HepG2 (cell line): ENCODE measurements at regions not wholly inside any gene's neighbourhood (a gene's known extent, or its start where the extent isn't known, plus 50 kb on each side); places are given as distances from the start of the nearest gene placed in this dataset.

Source experiments
- FOXA1 ChIP-seq, 2 experiments: fragments of 450-650 bp in 1 of 2; sonication (generic) in 1 of 2; formaldehyde crosslinking in 1 of 2; IDR thresholded peaks; 2 replicates each; pipeline versions ENCODE4 v1.4.0 to v1.6.1; 2016 to 2020; ENCODE audit warnings: missing genetic modification reagents in 1 of 2
- HOXA3 ChIP-seq: sonication (generic); formaldehyde crosslinking; IDR thresholded peaks from 2 replicates; pipeline ENCODE4 v1.5.0; 2020; ENCODE audit warnings: missing genetic modification reagents
- HOXA7 ChIP-seq: sonication (generic); formaldehyde crosslinking; IDR thresholded peaks from 2 replicates; pipeline ENCODE4 v1.8.1; 2022; ENCODE audit warnings: mild to moderate bottlenecking, missing genetic modification reagents, moderate library complexity
- ISL2 ChIP-seq: sonication (generic); formaldehyde crosslinking; IDR thresholded peaks from 2 replicates; pipeline ENCODE4 v1.5.0; 2020; ENCODE audit warnings: missing genetic modification reagents
- NFE2L1 ChIP-seq: sonication (generic); formaldehyde crosslinking; IDR thresholded peaks from 2 replicates; pipeline ENCODE4 v1.4.0; 2020; ENCODE audit warnings: missing genetic modification reagents, mild to moderate bottlenecking, borderline replicate concordance
- NR2F2 ChIP-seq: IDR thresholded peaks from 2 replicates; pipeline ENCODE4 v1.6.1; 2012; ENCODE audit warnings: low read depth, inconsistent platforms, borderline replicate concordance
- SIN3A ChIP-seq: IDR thresholded peaks from 2 replicates; pipeline ENCODE4 v1.6.1; 2011; ENCODE audit warnings: low read depth, mild to moderate bottlenecking, control low read depth, low read length, borderline replicate concordance
- SP1 ChIP-seq, 2 experiments: fragments of 450-650 bp in 1 of 2; sonication (generic) in 1 of 2; formaldehyde crosslinking in 1 of 2; IDR thresholded peaks; 2 replicates each; pipeline versions ENCODE4 v1.4.0 to v1.6.1; 2016 to 2020; ENCODE audit warnings: missing genetic modification reagents in 1 of 2
- THRA ChIP-seq: sonication (generic); formaldehyde crosslinking; IDR thresholded peaks from 2 replicates; pipeline ENCODE4 v1.4.0; 2020; ENCODE audit warnings: missing genetic modification reagents, borderline replicate concordance
- ZFP62 ChIP-seq: sonication (generic); formaldehyde crosslinking; IDR thresholded peaks from 2 replicates; pipeline ENCODE4 v1.4.0; 2020; ENCODE audit warnings: missing genetic modification reagents
- ZNF326 ChIP-seq: sonication (generic); formaldehyde crosslinking; IDR thresholded peaks from 2 replicates; pipeline ENCODE4 v1.4.0; 2020; ENCODE audit warnings: missing genetic modification reagents, borderline replicate concordance
- ZNF331 ChIP-seq: sonication (generic); formaldehyde crosslinking; IDR thresholded peaks from 2 replicates; pipeline ENCODE4 v1.4.0; 2020; ENCODE audit warnings: missing genetic modification reagents
- TF ChIP-seq, protein P1 (sequence below): sonication (generic); formaldehyde crosslinking; IDR thresholded peaks from 2 replicates; pipeline ENCODE4 v1.4.0; 2020; ENCODE audit warnings: missing genetic modification reagents, borderline replicate concordance
- TF ChIP-seq, protein P2 (sequence below): sonication (generic); formaldehyde crosslinking; IDR thresholded peaks from 2 replicates; pipeline ENCODE4 v1.4.0; 2020; ENCODE audit warnings: mild to moderate bottlenecking, missing genetic modification reagents, borderline replicate concordance
- TF ChIP-seq, protein P3 (sequence below): sonication (generic); formaldehyde crosslinking; IDR thresholded peaks from 2 replicates; pipeline ENCODE4 v1.4.0; 2020; ENCODE audit warnings: missing genetic modification reagents

DNA sequence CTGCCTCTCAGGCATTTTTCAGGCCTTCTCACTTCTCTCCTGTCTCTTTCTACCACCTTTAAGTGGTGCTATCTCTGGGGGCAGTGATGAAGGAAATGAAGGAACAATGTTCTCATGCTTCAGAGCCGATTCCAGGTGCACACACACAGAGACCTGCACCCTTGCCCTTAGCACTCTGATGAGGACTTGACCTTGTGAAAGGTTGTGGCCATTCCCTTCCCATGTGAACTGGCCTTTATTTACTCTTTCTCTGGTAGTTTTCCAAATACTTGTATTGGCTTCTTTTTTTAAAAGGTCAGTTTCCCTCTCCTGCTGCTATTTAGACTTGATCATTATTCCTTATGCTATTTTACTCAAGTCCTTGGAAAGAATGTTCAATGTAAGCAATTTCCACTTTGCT is 188.6 kb downstream of the MDFIC start (continued):
- TF ChIP-seq, protein P1, sequence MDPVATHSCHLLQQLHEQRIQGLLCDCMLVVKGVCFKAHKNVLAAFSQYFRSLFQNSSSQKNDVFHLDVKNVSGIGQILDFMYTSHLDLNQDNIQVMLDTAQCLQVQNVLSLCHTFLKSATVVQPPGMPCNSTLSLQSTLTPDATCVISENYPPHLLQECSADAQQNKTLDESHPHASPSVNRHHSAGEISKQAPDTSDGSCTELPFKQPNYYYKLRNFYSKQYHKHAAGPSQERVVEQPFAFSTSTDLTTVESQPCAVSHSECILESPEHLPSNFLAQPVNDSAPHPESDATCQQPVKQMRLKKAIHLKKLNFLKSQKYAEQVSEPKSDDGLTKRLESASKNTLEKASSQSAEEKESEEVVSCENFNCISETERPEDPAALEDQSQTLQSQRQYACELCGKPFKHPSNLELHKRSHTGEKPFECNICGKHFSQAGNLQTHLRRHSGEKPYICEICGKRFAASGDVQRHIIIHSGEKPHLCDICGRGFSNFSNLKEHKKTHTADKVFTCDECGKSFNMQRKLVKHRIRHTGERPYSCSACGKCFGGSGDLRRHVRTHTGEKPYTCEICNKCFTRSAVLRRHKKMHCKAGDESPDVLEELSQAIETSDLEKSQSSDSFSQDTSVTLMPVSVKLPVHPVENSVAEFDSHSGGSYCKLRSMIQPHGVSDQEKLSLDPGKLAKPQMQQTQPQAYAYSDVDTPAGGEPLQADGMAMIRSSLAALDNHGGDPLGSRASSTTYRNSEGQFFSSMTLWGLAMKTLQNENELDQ (CRISPR knock-in tag) = no peak
- TF ChIP-seq SIN3A (no peak), NR2F2 (peak; percentile 54; the same call in 1 of the 2 replicates), HOXA3 (CRISPR knock-in tag) (0 out of 2 replicates have a peak, but pooled peaks have one; percentile 21), SP1 (IDR thresholded peaks at IDR 0.05) (no peak), SP1 (CRISPR knock-in tag; IDR thresholded peaks at IDR 0.05) (no peak), ZFP62 (CRISPR knock-in tag) (no peak), ZNF326 (CRISPR knock-in tag) (no peak), FOXA1 (IDR thresholded peaks at IDR 0.05) (no peak), FOXA1 (CRISPR knock-in tag; IDR thresholded peaks at IDR 0.05) (0 out of 2 replicates have a peak, but pooled peaks have one; percentile 18), NFE2L1 (CRISPR knock-in tag) (no peak), ZNF331 (CRISPR knock-in tag) (peak; percentile 43; the same call in 1 of the 2 replicates), THRA (CRISPR knock-in tag) (peak; percentile 84), HOXA7 (no peak), ISL2 (CRISPR knock-in tag) (peak; percentile 66)
- TF ChIP-seq, protein P2, sequence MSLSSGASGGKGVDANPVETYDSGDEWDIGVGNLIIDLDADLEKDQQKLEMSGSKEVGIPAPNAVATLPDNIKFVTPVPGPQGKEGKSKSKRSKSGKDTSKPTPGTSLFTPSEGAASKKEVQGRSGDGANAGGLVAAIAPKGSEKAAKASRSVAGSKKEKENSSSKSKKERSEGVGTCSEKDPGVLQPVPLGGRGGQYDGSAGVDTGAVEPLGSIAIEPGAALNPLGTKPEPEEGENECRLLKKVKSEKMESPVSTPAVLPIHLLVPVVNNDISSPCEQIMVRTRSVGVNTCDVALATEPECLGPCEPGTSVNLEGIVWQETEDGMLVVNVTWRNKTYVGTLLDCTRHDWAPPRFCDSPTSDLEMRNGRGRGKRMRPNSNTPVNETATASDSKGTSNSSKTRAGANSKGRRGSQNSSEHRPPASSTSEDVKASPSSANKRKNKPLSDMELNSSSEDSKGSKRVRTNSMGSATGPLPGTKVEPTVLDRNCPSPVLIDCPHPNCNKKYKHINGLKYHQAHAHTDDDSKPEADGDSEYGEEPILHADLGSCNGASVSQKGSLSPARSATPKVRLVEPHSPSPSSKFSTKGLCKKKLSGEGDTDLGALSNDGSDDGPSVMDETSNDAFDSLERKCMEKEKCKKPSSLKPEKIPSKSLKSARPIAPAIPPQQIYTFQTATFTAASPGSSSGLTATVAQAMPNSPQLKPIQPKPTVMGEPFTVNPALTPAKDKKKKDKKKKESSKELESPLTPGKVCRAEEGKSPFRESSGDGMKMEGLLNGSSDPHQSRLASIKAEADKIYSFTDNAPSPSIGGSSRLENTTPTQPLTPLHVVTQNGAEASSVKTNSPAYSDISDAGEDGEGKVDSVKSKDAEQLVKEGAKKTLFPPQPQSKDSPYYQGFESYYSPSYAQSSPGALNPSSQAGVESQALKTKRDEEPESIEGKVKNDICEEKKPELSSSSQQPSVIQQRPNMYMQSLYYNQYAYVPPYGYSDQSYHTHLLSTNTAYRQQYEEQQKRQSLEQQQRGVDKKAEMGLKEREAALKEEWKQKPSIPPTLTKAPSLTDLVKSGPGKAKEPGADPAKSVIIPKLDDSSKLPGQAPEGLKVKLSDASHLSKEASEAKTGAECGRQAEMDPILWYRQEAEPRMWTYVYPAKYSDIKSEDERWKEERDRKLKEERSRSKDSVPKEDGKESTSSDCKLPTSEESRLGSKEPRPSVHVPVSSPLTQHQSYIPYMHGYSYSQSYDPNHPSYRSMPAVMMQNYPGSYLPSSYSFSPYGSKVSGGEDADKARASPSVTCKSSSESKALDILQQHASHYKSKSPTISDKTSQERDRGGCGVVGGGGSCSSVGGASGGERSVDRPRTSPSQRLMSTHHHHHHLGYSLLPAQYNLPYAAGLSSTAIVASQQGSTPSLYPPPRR = 0 out of 2 replicates have a peak, but pooled peaks have one; percentile 45
- TF ChIP-seq, protein P3, sequence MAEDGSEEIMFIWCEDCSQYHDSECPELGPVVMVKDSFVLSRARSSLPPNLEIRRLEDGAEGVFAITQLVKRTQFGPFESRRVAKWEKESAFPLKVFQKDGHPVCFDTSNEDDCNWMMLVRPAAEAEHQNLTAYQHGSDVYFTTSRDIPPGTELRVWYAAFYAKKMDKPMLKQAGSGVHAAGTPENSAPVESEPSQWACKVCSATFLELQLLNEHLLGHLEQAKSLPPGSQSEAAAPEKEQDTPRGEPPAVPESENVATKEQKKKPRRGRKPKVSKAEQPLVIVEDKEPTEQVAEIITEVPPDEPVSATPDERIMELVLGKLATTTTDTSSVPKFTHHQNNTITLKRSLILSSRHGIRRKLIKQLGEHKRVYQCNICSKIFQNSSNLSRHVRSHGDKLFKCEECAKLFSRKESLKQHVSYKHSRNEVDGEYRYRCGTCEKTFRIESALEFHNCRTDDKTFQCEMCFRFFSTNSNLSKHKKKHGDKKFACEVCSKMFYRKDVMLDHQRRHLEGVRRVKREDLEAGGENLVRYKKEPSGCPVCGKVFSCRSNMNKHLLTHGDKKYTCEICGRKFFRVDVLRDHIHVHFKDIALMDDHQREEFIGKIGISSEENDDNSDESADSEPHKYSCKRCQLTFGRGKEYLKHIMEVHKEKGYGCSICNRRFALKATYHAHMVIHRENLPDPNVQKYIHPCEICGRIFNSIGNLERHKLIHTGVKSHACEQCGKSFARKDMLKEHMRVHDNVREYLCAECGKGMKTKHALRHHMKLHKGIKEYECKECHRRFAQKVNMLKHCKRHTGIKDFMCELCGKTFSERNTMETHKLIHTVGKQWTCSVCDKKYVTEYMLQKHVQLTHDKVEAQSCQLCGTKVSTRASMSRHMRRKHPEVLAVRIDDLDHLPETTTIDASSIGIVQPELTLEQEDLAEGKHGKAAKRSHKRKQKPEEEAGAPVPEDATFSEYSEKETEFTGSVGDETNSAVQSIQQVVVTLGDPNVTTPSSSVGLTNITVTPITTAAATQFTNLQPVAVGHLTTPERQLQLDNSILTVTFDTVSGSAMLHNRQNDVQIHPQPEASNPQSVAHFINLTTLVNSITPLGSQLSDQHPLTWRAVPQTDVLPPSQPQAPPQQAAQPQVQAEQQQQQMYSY (CRISPR knock-in tag) = no peak
